ENCODE measurements at regions not wholly inside any gene's neighbourhood (a gene's known extent, or its start where the extent isn't known, plus 50 kb on each side); places are given as distances from the start of the nearest gene placed in this dataset.
A peak's percentile ranks its signal among the peaks of the same experiment; 100 is the strongest.

- DNase-seq (no peak), ATAC-seq (no peak)
These were observed 73.9 kb upstream of the VIPR2 start for GRCh38 chr7:159218607-159219006.

GRCh38 chr7:159218170-159218569 is 73.5 kb upstream of the VIPR2 start:
- no peak for TF ChIP-seq CTCF (IDR thresholded peaks at IDR 0.05)
- ATAC-seq (no peak), DNase-seq (no peak)

More at GRCh38 chr7:159218607-159219006, 73.9 kb upstream of the VIPR2 start:
- Histone ChIP-seq H3K4me3 (no peak overlapping the region), H3K36me3 (ENCODE audit: low read depth) (no peaks in the 10 kb centered on the region), H3K4me1 (ENCODE audit: low read depth) (no peaks in the 10 kb centered on the region), H3K9me3 (no peaks in the 10 kb centered on the region)
- intact Hi-C loops (cut with DNase I, micrococcal nuclease): no loop called here
- no peak for TF ChIP-seq CTCF (IDR thresholded peaks at IDR 0.05)

GRCh38 chr7:159215076-159215475 is 70.4 kb upstream of the VIPR2 start:
- intact Hi-C loops (cut with DNase I, micrococcal nuclease): no loop called here
- TF ChIP-seq CTCF (IDR thresholded peaks at IDR 0.05): no peak
- DNase-seq: no peak

More at GRCh38 chr7:159218170-159218569, 73.5 kb upstream of the VIPR2 start:
- Histone ChIP-seq H3K9me3 (no peaks in the 10 kb centered on the region), H3K4me1 (ENCODE audit: low read depth) (no peaks in the 10 kb centered on the region), H3K36me3 (ENCODE audit: low read depth) (no peaks in the 10 kb centered on the region), H3K4me3 (no peak overlapping the region)
- intact Hi-C loops (cut with DNase I, micrococcal nuclease): no loop called here

GRCh38 chr7:159213253-159213652 is 68.6 kb upstream of the VIPR2 start:
- no peaks in the 10 kb centered on the region for H3K9me3 ChIP-seq
- intact Hi-C loops (cut with DNase I, micrococcal nuclease): no loop called here
- no peak for TF ChIP-seq CTCF (IDR thresholded peaks at IDR 0.05)
- no peak overlapping the region for H3K4me3 ChIP-seq
- DNase-seq (no peak), ATAC-seq (no peak)
- H3K4me1 ChIP-seq (ENCODE audit: low read depth): no peaks in the 10 kb centered on the region
- no peaks in the 10 kb centered on the region for H3K36me3 ChIP-seq (ENCODE audit: low read depth)

More at GRCh38 chr7:159215076-159215475, 70.4 kb upstream of the VIPR2 start:
- ATAC-seq: no peak
- Histone ChIP-seq H3K4me3 (no peak overlapping the region), H3K4me1 (ENCODE audit: low read depth) (no peaks in the 10 kb centered on the region), H3K9me3 (no peaks in the 10 kb centered on the region), H3K36me3 (ENCODE audit: low read depth) (no peaks in the 10 kb centered on the region)

GRCh38 chr7:159212226-159212625 is 67.6 kb upstream of the VIPR2 start:
- Histone ChIP-seq H3K4me1 (ENCODE audit: low read depth) (no peaks in the 10 kb centered on the region), H3K9me3 (no peaks in the 10 kb centered on the region), H3K4me3 (no peak overlapping the region), H3K36me3 (ENCODE audit: low read depth) (no peaks in the 10 kb centered on the region)
- intact Hi-C loops (cut with DNase I, micrococcal nuclease): no loop called here
- TF ChIP-seq CTCF (IDR thresholded peaks at IDR 0.05): no peak
- DNase-seq (no peak), ATAC-seq (no peak)

GRCh38 chr7:159211540-159212182 is 67.0 kb upstream of the VIPR2 start:
- Histone ChIP-seq H3K4me3 (no peak overlapping the region), H3K36me3 (ENCODE audit: low read depth) (no peaks in the 10 kb centered on the region), H3K9me3 (no peaks in the 10 kb centered on the region), H3K4me1 (ENCODE audit: low read depth) (no peaks in the 10 kb centered on the region)
- DNase-seq: no peak
- TF ChIP-seq CTCF (IDR thresholded peaks at IDR 0.05): no peak
- intact Hi-C loops (cut with DNase I, micrococcal nuclease): no loop called here
- peak; percentile 26 for ATAC-seq

Data from mucosa of descending colon (tissue), 3 donors.